Stimulated activated CD4-positive, alpha-beta T cell treated with anti-CD3 and anti-CD28 coated beads, Interleukin-4, amount 100 ng/mL, for 1 hour (primary cell): ENCODE measurements at regions not wholly inside any gene's neighbourhood (a gene's known extent, or its start where the extent isn't known, plus 50 kb on each side); places are given as distances from the start of the nearest gene placed in this dataset.

Source experiments
- DNase-seq: peaks from one replicate; pipeline ENCODE4 v3.0.0-alpha.2; 2020

- DNase-seq: no peak
Measured at GRCh38 chr5:15080219-15080618, 208.6 kb upstream of the ANKH start.

GRCh38 chr5:15079566-15079965 lies 208.0 kb upstream of the ANKH start:
- DNase-seq: no peak

- DNase-seq: no peak
Measured at GRCh38 chr5:15074651-15075050, 203.1 kb upstream of the ANKH start.

- DNase-seq: no peak
Measured at GRCh38 chr5:15073453-15073852, 201.9 kb upstream of the ANKH start.

DNA sequence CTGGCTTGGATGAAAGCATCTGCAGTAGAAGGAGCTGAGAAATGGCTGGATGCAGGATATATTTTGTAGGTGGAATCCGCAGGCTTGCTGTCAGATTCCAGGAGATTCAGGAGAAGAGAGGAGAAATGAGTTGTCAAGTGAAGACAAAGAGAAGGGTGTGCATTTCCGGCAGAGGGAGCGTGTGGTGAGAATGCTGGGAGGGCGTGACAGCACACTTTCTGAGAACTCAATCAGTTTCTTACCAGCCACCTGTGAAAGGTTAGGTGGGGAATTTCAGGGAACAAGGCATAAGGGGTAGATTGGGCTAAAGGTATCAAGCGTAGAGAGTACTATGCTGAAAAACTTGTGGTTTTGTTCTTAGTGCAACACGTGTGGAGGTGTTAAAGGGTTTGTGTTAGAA lies 199.3 kb upstream of the ANKH start:
- DNase-seq: no peak

DNA sequence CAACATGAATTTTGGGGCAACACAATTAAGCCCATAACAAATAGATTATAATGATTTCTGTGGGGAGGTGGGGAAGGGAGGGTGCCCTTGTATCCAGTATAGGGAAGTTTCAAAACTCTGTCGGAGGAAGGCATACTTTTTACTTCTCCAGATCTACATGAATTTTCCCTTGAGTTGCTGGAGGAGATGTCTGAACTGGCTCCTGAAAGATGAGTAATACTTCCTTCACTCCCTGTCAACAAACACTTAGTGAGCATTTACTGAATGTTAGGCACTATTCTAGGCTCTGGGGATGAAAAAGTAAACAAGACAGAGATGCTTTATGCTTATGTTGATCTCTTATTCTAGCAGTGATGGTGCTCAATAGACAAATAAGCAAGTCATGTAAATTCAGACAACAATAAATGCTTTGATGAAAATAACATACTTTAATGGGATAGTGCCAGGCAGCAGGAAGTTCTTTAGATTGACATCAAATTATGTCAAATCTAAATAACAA lies 197.9 kb upstream of the ANKH start:
- DNase-seq: no peak

DNA sequence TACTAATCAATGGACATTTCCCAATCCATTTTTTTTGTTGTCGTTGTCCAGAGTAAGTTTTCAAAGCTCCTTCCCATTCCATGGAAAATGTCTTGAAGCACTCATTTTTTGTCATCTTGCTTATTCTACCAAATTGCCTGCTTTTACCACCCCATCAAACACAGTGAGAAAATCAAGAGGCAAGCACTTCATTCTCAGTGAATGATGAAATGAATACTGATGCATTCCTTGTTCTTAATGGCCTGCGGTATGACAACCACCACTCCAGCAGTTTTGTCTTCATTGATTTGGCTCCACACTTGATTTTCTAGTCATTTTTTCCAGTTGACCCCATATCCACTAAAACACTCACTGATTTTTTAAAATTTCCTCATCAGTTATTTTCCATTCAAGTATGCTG lies 193.5 kb upstream of the ANKH start:
- DNase-seq: no peak

GRCh38 chr5:15064396-15064795 lies 192.8 kb upstream of the ANKH start:
- no peak for DNase-seq

- DNase-seq: no peak
Measured at GRCh38 chr5:15056988-15057592, 185.5 kb upstream of the ANKH start.

DNA sequence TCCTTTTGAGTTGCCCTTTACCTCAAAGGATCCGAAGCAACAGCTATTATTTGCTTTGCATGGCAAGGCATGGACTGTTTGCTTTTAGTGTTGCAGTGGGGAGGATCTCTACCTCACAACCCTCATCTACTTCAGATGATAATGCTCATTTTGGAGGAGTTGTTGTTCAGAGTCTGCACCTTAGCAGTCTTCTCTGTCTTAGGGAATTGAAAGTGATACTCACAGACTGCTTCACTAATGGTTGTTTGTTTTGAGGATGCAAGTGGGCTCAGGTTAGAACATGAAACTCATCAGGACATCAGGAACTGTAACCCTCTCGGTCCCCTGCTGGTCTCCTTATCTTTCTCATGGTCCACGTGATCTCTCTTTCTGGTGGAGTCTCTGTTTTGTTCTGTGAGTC lies 172.9 kb upstream of the ANKH start:
- DNase-seq: no peak

- DNase-seq: no peak
Measured at GRCh38 chr5:15037247-15037908, 165.8 kb upstream of the ANKH start.

GRCh38 chr5:15034379-15034778 lies 162.8 kb upstream of the ANKH start:
- no peak for DNase-seq

- DNase-seq: no peak
Measured at GRCh38 chr5:15031180-15031579, 159.6 kb upstream of the ANKH start.

GRCh38 chr5:15027764-15028163 lies 156.2 kb upstream of the ANKH start:
- no peak for DNase-seq

GRCh38 chr5:15026944-15027343 lies 155.4 kb upstream of the ANKH start:
- DNase-seq: no peak

DNA sequence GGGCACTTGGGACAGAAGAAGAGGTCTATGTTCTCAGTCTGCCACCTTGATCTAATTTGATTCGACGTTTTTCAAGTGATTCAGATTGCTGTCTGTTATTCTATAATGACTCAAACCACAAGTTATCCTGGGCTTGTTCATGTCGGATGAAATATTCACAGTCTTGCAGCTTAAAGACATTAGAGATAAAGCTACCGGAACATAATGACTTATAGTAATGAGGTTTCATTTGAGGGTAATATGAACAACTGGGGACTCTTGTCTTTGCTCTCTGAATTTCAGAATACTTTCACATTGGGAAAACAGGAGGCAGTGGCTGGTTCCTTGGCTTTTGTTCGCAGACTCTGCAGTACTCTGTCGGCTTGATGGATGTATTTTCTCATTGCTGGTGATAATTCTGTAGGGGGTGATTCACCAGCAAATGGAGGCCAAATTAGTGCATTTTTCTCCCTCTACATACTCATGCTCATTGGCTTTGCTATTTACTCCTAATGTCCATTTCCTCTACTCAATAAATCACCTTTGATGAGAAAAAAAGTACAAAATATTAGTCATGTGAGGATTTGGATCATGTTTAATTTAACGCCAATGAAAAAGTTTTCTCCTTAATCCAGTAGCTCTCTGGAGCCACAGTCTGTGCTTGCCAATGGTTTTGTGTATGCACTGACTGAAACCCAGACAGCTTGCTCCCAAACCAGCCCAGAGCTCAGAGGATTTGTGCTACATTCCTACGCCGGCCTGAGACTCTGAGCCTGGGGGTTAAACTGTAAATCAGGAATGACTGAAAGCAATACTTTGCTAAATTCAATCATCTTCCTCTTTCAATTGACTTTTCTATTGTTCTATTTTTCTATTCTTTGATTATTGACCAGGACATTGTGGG lies 154.7 kb upstream of the ANKH start:
- DNase-seq: no peak

DNA sequence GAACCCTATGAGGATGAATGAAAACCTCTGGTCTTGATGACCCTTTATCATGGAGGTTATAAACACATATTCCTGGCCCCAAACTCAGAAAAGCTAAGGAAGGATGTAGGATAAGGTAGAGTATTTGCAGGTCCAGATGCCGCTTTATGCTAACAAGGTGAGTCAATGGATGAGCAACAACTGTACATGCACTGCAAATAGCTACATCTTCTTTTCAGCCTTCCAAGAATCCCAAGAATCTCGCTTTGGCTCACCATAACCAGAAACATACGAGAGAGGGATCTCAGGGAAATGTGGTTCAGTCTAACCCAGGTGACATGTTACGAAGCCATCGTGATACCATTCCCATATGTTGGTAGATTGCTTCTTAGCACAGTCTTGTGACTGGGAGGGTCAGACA lies 152.3 kb upstream of the ANKH start:
- no peak for DNase-seq

GRCh38 chr5:15023266-15023665 lies 151.7 kb upstream of the ANKH start:
- DNase-seq: no peak

- DNase-seq: no peak
Measured at GRCh38 chr5:15021266-15022046, 149.9 kb upstream of the ANKH start.

GRCh38 chr5:15020736-15021135 lies 149.2 kb upstream of the ANKH start:
- DNase-seq: no peak

DNA sequence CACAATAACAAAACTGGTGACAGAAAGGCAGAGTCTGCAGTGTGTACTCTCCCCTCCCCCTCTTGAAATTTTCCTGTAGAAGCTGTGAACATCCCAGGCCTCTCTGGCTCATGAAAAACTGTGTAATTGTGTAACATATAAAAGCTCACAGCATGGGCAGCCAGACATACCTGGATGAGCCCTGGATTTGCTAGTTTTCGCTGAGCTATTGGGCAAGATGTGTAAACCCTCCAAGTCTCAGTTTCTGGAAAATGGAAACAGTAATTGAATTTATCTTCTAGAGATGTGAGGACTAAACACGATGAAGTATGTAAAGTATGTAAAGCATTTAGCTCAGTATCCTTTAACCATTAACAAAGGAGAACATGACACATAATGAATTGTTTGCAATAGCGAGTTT lies 143.2 kb upstream of the ANKH start:
- DNase-seq: no peak

DNA sequence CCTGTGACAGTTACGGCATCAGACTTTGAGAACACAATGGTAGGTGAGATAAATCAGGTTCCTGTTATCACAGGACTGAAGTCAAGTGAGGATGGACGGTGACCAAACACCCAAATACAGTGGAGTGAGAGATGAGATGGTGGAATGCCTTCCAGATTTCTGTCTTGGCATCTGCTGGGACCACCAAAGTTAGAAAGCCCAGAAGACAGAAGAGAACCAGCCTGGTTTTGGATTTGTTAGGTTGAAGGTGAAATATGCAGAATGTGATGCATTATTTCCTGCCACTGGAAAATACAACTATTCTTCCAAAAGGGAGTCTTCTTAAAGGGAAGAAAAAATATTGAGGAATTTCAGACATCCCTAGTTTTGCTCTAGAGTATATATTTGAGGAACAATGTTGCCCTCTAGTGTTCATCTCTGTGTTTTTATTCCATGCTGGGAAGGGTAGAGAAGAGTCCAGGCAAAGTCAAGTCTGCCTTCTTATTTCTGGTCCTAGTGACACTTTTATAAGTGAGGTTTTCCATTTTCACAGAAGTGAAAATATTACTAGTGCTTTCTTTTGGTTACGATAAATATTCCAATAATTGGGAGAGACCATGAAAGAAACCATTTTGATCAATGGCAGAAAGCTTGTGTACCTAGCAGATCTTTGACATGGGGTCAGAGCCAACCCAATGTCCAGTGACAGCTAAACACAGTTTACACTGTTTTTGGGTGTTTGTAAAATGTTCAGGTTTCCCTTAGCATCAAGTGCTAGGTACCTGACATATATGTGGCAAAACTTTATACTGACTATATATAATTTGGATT lies 142.3 kb upstream of the ANKH start:
- no peak for DNase-seq
